NCI-H2196 treated with DMSO at 0.1 percent for 48 hours (cell line): ENCODE measurements at regions not wholly inside any gene's neighbourhood (a gene's known extent, or its start where the extent isn't known, plus 50 kb on each side); places are given as distances from the start of the nearest gene placed in this dataset.

Source experiments
- DNase-seq: peaks from one replicate; lab custom pipeline; 2025; ENCODE audit not compliant: unreplicated experiment; lab: John Stamatoyannopoulos, UW

GRCh38 chr12:115657081-115658013 lies 620.1 kb downstream of the MED13L start:
- DNase-seq, result no peak

- no peak for DNase-seq
Measured at GRCh38 chr12:115650026-115650425, 627.5 kb downstream of the MED13L start.

- DNase-seq, result no peak
Measured at GRCh38 chr12:115648463-115648862, 629.0 kb downstream of the MED13L start.

GRCh38 chr12:115646210-115646609 lies 631.3 kb downstream of the MED13L start:
- no peak for DNase-seq

GRCh38 chr12:115640929-115641328 lies 636.6 kb downstream of the MED13L start:
- no peak for DNase-seq

GRCh38 chr12:115639648-115640012 lies 637.9 kb downstream of the MED13L start:
- DNase-seq, result no peak

GRCh38 chr12:115638733-115639647 lies 638.5 kb downstream of the MED13L start:
- DNase-seq, result no peak

- no peak for DNase-seq
Measured at GRCh38 chr12:115636546-115636945, 640.9 kb downstream of the MED13L start.

GRCh38 chr12:115632308-115632707 lies 645.2 kb downstream of the MED13L start:
- no peak for DNase-seq

- DNase-seq, result no peak
Measured at GRCh38 chr12:115630136-115630535, 647.4 kb downstream of the MED13L start.

GRCh38 chr12:115626210-115626609 lies 651.3 kb downstream of the MED13L start:
- DNase-seq, result no peak

GRCh38 chr12:115623764-115624334 lies 653.6 kb downstream of the MED13L start:
- DNase-seq, result no peak

- DNase-seq, result no peak
Measured at GRCh38 chr12:115623275-115623674, 654.2 kb downstream of the MED13L start.

- DNase-seq, result no peak
Measured at GRCh38 chr12:115620816-115621215, 656.7 kb downstream of the MED13L start.

- no peak for DNase-seq
Measured at GRCh38 chr12:115619889-115620288, 657.6 kb downstream of the MED13L start.

- no peak for DNase-seq
Measured at GRCh38 chr12:115619061-115619460, 658.4 kb downstream of the MED13L start.

GRCh38 chr12:115618105-115618504 lies 659.4 kb downstream of the MED13L start:
- no peak for DNase-seq

- no peak for DNase-seq
Measured at GRCh38 chr12:115617391-115617790, 660.1 kb downstream of the MED13L start.

- DNase-seq, result peak; percentile 81
Measured at GRCh38 chr12:115611477-115611876, 666.0 kb downstream of the MED13L start.

- DNase-seq, result no peak
Measured at GRCh38 chr12:115609347-115609746, 668.1 kb downstream of the MED13L start.

- DNase-seq, result no peak
Measured at GRCh38 chr12:115606040-115606439, 671.5 kb downstream of the MED13L start.
